HG02623 (cell line): ENCODE measurements at regions not wholly inside any gene's neighbourhood (a gene's known extent, or its start where the extent isn't known, plus 50 kb on each side); places are given as distances from the start of the nearest gene placed in this dataset.

ENCODE experiments used
- ATAC-seq: cut with Tn5 transposase; IDR thresholded peaks from one replicate; pipeline ENCODE4 v1.9.1; 2021; ENCODE audit warnings: moderate library complexity; ENCODE audit not compliant: unreplicated experiment

- ATAC-seq, result no peak
Observed at GRCh38 chr9:86545090-86545489, 190.9 kb upstream of the TUT7 start.

GRCh38 chr9:86541014-86541570 lies 186.9 kb upstream of the TUT7 start:
- ATAC-seq, result no peak

GRCh38 chr9:86535406-86535915 lies 181.3 kb upstream of the TUT7 start:
- no peak for ATAC-seq

GRCh38 chr9:86534572-86535258 lies 180.5 kb upstream of the TUT7 start:
- no peak for ATAC-seq

- no peak for ATAC-seq
Observed at GRCh38 chr9:86531971-86532640, 177.9 kb upstream of the TUT7 start.

GRCh38 chr9:86531273-86531970 lies 177.2 kb upstream of the TUT7 start:
- no peak for ATAC-seq

- no peak for ATAC-seq
Observed at GRCh38 chr9:86529496-86530275, 175.5 kb upstream of the TUT7 start.

GRCh38 chr9:86526021-86526420 lies 171.8 kb upstream of the TUT7 start:
- ATAC-seq, result no peak

- ATAC-seq, result no peak
Observed at GRCh38 chr9:86525182-86525581, 171.0 kb upstream of the TUT7 start.

GRCh38 chr9:86521977-86522376 lies 167.8 kb upstream of the TUT7 start:
- no peak for ATAC-seq

- ATAC-seq, result no peak
Observed at GRCh38 chr9:86521322-86521721, 167.1 kb upstream of the TUT7 start.

GRCh38 chr9:86519066-86519615 lies 164.9 kb upstream of the TUT7 start:
- no peak for ATAC-seq

- ATAC-seq, result no peak
Observed at GRCh38 chr9:86517475-86517874, 163.3 kb upstream of the TUT7 start.

GRCh38 chr9:86516564-86516963 lies 162.4 kb upstream of the TUT7 start:
- no peak for ATAC-seq

- ATAC-seq, result no peak
Observed at GRCh38 chr9:86515221-86515620, 161.0 kb upstream of the TUT7 start.

GRCh38 chr9:86513429-86513828 lies 159.2 kb upstream of the TUT7 start:
- ATAC-seq, result no peak

- no peak for ATAC-seq
Observed at GRCh38 chr9:86512929-86513328, 158.7 kb upstream of the TUT7 start.

GRCh38 chr9:86511614-86512360 lies 157.6 kb upstream of the TUT7 start:
- ATAC-seq, result no peak

GRCh38 chr9:86508208-86508903 lies 154.1 kb upstream of the TUT7 start:
- ATAC-seq, result peak; percentile 66
